ENCODE measurements at regions not wholly inside any gene's neighbourhood (a gene's known extent, or its start where the extent isn't known, plus 50 kb on each side); places are given as distances from the start of the nearest gene placed in this dataset.

DNA sequence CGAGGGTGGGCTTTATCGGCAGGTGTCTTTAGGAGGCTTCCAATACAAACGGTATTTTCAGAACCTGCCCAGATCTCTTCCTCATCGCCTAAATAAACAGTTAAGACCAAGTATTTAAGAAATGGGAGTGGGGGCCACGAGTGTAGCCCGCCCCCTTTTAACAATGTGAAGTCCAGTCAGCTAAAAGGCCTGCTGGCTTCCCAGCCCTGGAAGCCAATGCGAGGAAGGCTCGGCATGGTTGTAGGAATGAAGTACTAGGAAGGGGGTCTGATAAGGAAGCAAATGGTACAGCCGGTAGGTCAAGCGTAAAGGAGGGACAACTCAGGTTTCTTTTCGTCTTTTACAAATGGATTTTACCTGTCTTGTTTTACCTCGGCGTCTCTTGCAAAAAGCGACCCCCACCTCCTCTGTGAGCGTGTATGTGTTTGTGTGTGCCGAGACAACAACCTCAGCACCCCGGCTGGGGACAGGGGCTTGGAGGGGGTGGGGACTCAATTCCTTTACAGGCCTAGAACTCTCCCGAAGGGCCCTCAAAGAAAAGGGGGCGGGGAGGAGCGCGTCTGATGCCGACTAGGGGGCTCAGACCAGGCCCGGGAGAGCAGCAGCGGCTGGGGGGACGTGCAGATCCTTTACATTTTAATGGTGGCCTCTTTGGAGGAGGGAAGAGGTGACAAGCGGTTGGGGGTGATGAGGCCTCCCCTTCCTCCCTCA, 147.6 kb downstream of the GPR85 start:
- H3K36me3 Mint-ChIP-seq (ENCODE audit: low read depth) = peaks cover 3% of the 10 kb centered on the region
- TF ChIP-seq, protein P1, sequence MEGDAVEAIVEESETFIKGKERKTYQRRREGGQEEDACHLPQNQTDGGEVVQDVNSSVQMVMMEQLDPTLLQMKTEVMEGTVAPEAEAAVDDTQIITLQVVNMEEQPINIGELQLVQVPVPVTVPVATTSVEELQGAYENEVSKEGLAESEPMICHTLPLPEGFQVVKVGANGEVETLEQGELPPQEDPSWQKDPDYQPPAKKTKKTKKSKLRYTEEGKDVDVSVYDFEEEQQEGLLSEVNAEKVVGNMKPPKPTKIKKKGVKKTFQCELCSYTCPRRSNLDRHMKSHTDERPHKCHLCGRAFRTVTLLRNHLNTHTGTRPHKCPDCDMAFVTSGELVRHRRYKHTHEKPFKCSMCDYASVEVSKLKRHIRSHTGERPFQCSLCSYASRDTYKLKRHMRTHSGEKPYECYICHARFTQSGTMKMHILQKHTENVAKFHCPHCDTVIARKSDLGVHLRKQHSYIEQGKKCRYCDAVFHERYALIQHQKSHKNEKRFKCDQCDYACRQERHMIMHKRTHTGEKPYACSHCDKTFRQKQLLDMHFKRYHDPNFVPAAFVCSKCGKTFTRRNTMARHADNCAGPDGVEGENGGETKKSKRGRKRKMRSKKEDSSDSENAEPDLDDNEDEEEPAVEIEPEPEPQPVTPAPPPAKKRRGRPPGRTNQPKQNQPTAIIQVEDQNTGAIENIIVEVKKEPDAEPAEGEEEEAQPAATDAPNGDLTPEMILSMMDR (IDR thresholded peaks at IDR 0.05) = peak; percentile 9
- peaks cover 24% of the 10 kb centered on the region for H3K4me1 Mint-ChIP-seq (ENCODE audit: low read depth)
- peak overlapping the region; percentile 88 for H3K4me3 Mint-ChIP-seq (ENCODE audit: unreplicated experiment)
- no peaks in the 10 kb centered on the region for H3K9me3 Mint-ChIP-seq (ENCODE audit: low read depth)
- peaks cover 4% of the 10 kb centered on the region for H3K27me3 Mint-ChIP-seq (ENCODE audit: low read depth)
- no peak for DNase-seq (ENCODE audit: low spot score)
- peak overlapping the region; percentile 87 for H3K27ac Mint-ChIP-seq (ENCODE audit: unreplicated experiment)

DNA sequence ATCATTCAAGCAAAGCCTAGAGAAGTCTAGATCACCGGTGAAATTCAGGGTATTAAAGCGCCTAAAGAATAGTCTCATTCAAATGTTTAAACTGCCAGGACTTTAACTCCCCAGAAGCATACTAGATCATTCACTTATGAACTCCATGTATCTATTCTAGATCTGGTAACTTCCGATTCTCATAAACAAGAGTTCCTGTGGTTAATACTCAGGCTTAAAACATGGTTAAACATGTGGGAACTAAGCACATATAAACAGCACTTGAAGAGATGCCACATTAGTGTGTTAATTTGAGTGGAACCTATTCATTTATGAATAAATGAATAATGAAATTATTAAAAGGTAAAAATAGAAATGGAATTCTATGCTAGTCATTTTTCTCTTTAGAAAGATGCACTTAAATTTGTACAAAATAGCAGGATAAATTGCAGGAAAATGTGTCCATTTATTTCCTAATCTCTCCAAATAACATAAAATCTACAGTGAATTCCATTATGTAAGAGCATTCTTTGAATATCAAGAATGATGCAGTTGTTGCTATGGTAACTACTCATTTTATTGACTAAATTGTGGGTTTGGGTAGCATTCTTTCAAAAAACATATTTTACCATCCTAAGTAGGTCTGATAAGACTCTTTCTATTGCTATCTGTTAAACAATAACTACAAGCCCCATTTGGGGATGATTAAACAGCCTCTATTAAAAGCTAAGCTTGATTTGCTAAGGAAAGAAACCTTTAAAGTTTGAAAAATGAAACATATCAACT, 147.6 kb upstream of the TMEM168 start:
- H3K27me3 Mint-ChIP-seq (ENCODE audit: low read depth) = no peaks in the 10 kb centered on the region
- H3K4me3 Mint-ChIP-seq (ENCODE audit: unreplicated experiment) = no peak overlapping the region
- H3K36me3 Mint-ChIP-seq (ENCODE audit: low read depth) = peaks cover 3% of the 10 kb centered on the region
- TF ChIP-seq, protein P1 (IDR thresholded peaks at IDR 0.05) = no peak
- no peak for DNase-seq (ENCODE audit: low spot score)
- H3K4me1 Mint-ChIP-seq (ENCODE audit: low read depth) = peaks cover 24% of the 10 kb centered on the region
- H3K27ac Mint-ChIP-seq (ENCODE audit: unreplicated experiment) = no peak overlapping the region
- no peaks in the 10 kb centered on the region for H3K9me3 Mint-ChIP-seq (ENCODE audit: low read depth)

DNA sequence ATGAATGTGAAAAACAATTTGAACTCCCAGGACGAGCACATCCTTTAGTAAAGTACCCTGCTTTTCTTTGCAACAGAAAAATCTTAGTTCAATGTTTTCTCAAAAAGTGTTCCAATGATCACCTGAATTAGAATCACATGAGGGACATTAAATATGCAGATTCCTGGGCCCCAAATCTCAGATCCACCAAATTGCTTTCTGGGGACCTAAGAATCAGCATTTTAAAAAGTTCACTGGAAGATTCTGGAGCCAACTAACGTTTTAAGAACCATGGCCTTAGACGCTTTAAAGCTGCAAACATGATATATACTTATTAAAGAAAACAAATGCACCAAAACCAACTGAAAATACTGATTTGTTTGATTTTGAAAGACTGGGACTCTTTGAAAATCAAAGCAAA, 143.4 kb upstream of the TMEM168 start:
- Mint-ChIP-seq H3K27ac (ENCODE audit: unreplicated experiment) (no peak overlapping the region), H3K4me3 (ENCODE audit: unreplicated experiment) (no peak overlapping the region), H3K36me3 (ENCODE audit: low read depth) (peaks cover 3% of the 10 kb centered on the region), H3K27me3 (ENCODE audit: low read depth) (no peaks in the 10 kb centered on the region), H3K9me3 (ENCODE audit: low read depth) (no peaks in the 10 kb centered on the region), H3K4me1 (ENCODE audit: low read depth) (peaks cover 17% of the 10 kb centered on the region)
- DNase-seq (ENCODE audit: low spot score) = no peak
- TF ChIP-seq, protein P1 (IDR thresholded peaks at IDR 0.05) = no peak

DNA sequence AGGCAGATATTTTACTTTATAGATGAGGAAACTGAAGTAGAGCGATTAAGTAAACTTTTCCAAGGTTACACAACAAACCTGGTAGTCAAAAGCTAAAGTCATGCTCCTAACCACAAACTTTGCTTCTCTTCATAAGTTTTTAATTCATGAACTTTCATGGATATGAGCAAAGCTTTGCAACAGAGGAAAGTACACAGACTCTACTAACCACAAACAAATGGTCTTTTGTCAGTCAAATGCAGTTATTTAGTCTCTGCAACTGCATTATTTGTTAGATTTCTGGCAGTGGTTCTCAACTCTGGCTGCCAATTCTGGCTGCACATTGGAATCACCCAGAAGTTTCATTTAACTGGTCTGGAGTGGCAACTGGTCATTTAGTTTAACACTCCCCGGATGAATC, 140.6 kb upstream of the TMEM168 start:
- H3K27me3 Mint-ChIP-seq (ENCODE audit: low read depth) = no peaks in the 10 kb centered on the region
- no peak overlapping the region for H3K4me3 Mint-ChIP-seq (ENCODE audit: unreplicated experiment)
- no peak for DNase-seq (ENCODE audit: low spot score)
- no peak overlapping the region for H3K27ac Mint-ChIP-seq (ENCODE audit: unreplicated experiment)
- no peaks in the 10 kb centered on the region for H3K9me3 Mint-ChIP-seq (ENCODE audit: low read depth)
- H3K36me3 Mint-ChIP-seq (ENCODE audit: low read depth) = peaks cover 3% of the 10 kb centered on the region
- TF ChIP-seq, protein P1 (IDR thresholded peaks at IDR 0.05) = no peak
- H3K4me1 Mint-ChIP-seq (ENCODE audit: low read depth) = peaks cover 4% of the 10 kb centered on the region

DNA sequence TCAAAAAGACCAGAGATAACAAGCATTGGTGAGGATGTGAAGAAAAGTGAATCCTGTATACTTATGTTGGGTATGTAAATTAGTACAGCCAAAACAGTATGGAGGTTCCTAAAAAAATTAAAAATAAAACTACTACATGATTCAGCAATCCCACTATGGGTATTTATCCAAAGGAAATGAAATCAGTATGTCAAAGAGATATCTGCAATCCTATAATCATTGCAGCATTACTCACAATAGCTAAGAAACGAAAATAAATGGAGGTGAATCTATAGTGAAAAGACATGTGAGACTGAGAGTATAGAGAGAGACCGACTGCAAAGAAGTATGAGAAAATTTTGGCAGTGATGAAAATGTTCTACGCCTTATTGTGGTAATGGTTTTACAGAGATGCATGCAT, 139.2 kb upstream of the TMEM168 start:
- Mint-ChIP-seq H3K4me3 (ENCODE audit: unreplicated experiment) (no peak overlapping the region), H3K36me3 (ENCODE audit: low read depth) (peaks cover 3% of the 10 kb centered on the region)
- no peak for DNase-seq (ENCODE audit: low spot score)

More for the DNA sequence above, 139.2 kb upstream of the TMEM168 start:
- H3K4me1 Mint-ChIP-seq (ENCODE audit: low read depth) = peaks cover 4% of the 10 kb centered on the region
- TF ChIP-seq, protein P1 (IDR thresholded peaks at IDR 0.05) = no peak
- no peaks in the 10 kb centered on the region for H3K9me3 Mint-ChIP-seq (ENCODE audit: low read depth)
- H3K27me3 Mint-ChIP-seq (ENCODE audit: low read depth) = no peaks in the 10 kb centered on the region
- H3K27ac Mint-ChIP-seq (ENCODE audit: unreplicated experiment) = no peak overlapping the region

Measured in chondrocyte (in vitro differentiated cells).